Fibroblast of lung (primary cell): ENCODE measurements at regions not wholly inside any gene's neighbourhood (a gene's known extent, or its start where the extent isn't known, plus 50 kb on each side); places are given as distances from the start of the nearest gene placed in this dataset.

Experiments used
- DNase-seq, 2 donors: peaks; one replicate each; pipeline versions ENCODE4 v3.0.0 to v3.0.0-alpha.2; 2010; ENCODE audit warnings: low read depth in 2 of 2
- H2AFZ ChIP-seq: 2 replicates; pipeline ENCODE4 v1.5.1; 2012; ENCODE audit warnings: low read length, control low read depth, inconsistent platforms
- H3K27ac ChIP-seq: 2 replicates; pipeline ENCODE4 v1.5.1; 2011; ENCODE audit warnings: low read length, control low read depth; ENCODE audit not compliant: insufficient read depth
- H3K27me3 ChIP-seq: 2 replicates; pipeline ENCODE4 v1.5.1; 2011; ENCODE audit warnings: mild to moderate bottlenecking, low read length; ENCODE audit not compliant: control insufficient read depth, insufficient read depth
- H3K36me3 ChIP-seq: 2 replicates; pipeline ENCODE4 v1.5.1; 2011; ENCODE audit warnings: low read length; ENCODE audit not compliant: control insufficient read depth, insufficient read depth
- H3K4me1 ChIP-seq: 2 replicates; pipeline ENCODE4 v1.5.1; 2011; ENCODE audit warnings: low read length; ENCODE audit not compliant: control insufficient read depth, insufficient read depth; ENCODE audit errors: extremely low read depth
- H3K4me2 ChIP-seq: 2 replicates; pipeline ENCODE4 v1.5.1; 2011; ENCODE audit warnings: low read length, control low read depth; ENCODE audit not compliant: insufficient read depth; ENCODE audit errors: extremely low read depth
- H3K4me3 ChIP-seq, 4 experiments: fragments of 200-600 bp in 1 of 4; sonication (generic) in 1 of 4; replicated peaks in 1 of 4; 2 replicates each; pipeline ENCODE4 v1.5.1; 2011 to 2016; ENCODE audit warnings: low read length in 4 of 4, low read depth in 3 of 4, mild to moderate bottlenecking in 3 of 4, control low read depth in 2 of 4, inconsistent platforms in 1 of 4, mixed read lengths in 1 of 4; ENCODE audit not compliant: insufficient read depth in 1 of 4; ENCODE audit errors: control extremely low read depth in 1 of 4
- H3K79me2 ChIP-seq: 2 replicates; pipeline ENCODE4 v1.5.1; 2012; ENCODE audit warnings: mild to moderate bottlenecking, low read length, inconsistent platforms; ENCODE audit not compliant: control insufficient read depth, insufficient read depth
- H3K9ac ChIP-seq: 2 replicates; pipeline ENCODE4 v1.5.1; 2011; ENCODE audit warnings: mild to moderate bottlenecking, low read length, control low read depth; ENCODE audit not compliant: insufficient read depth
- H3K9me3 ChIP-seq: 2 replicates; pipeline ENCODE4 v1.5.1; 2012; ENCODE audit warnings: low read depth, low read length; ENCODE audit not compliant: control insufficient read depth, insufficient read depth
- H4K20me1 ChIP-seq: 2 replicates; pipeline ENCODE4 v1.5.1; 2011; ENCODE audit warnings: low read length; ENCODE audit not compliant: control insufficient read depth, insufficient read depth; ENCODE audit errors: extremely low read depth
- EZH2 ChIP-seq: IDR thresholded peaks from 2 replicates; pipeline ENCODE4 v1.5.1; 2012; ENCODE audit warnings: low read length, control low read depth, mild to moderate bottlenecking; ENCODE audit errors: missing control alignments
- TF ChIP-seq, protein P1 (sequence below), 2 donors: IDR thresholded peaks in 1 of 2; conservative IDR thresholded peaks in 1 of 2; 1 replicate in 1 of 2; 2 replicates in 1 of 2; pipeline ENCODE4 v1.5.1; 2011 to 2012; ENCODE audit warnings: low read length in 2 of 2, control low read depth in 1 of 2, inconsistent platforms in 1 of 2, low read depth in 1 of 2, mild to moderate bottlenecking in 1 of 2

- Histone ChIP-seq H3K27ac (no peak overlapping the region), H3K27me3 (no peaks in the 10 kb centered on the region), H3K9ac (no peak overlapping the region), H4K20me1 (no peaks in the 10 kb centered on the region), H3K4me2 (no peak overlapping the region), H2AFZ (no peak overlapping the region), H3K79me2 (no peaks in the 10 kb centered on the region), H3K9me3 (no peaks in the 10 kb centered on the region), H3K36me3 (no peaks in the 10 kb centered on the region), H3K4me3 (no peak overlapping the region), H3K4me1 (no peaks in the 10 kb centered on the region)
- TF ChIP-seq, protein P1, sequence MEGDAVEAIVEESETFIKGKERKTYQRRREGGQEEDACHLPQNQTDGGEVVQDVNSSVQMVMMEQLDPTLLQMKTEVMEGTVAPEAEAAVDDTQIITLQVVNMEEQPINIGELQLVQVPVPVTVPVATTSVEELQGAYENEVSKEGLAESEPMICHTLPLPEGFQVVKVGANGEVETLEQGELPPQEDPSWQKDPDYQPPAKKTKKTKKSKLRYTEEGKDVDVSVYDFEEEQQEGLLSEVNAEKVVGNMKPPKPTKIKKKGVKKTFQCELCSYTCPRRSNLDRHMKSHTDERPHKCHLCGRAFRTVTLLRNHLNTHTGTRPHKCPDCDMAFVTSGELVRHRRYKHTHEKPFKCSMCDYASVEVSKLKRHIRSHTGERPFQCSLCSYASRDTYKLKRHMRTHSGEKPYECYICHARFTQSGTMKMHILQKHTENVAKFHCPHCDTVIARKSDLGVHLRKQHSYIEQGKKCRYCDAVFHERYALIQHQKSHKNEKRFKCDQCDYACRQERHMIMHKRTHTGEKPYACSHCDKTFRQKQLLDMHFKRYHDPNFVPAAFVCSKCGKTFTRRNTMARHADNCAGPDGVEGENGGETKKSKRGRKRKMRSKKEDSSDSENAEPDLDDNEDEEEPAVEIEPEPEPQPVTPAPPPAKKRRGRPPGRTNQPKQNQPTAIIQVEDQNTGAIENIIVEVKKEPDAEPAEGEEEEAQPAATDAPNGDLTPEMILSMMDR (conservative IDR thresholded peaks at IDR 0.05 in 1 of 2, IDR thresholded peaks at IDR 0.05 in 1 of 2; ENCODE audit: low read depth in 1 of 2, low read length in 2 of 2): no peak
- TF ChIP-seq EZH2: no peak
- no peak for DNase-seq
Measured at GRCh38 chr13:53568491-53568890, 539.9 kb downstream of the OLFM4 start.

- H3K36me3 ChIP-seq: no peaks in the 10 kb centered on the region
- H4K20me1 ChIP-seq: no peaks in the 10 kb centered on the region
- TF ChIP-seq EZH2: no peak
- TF ChIP-seq, protein P1 (conservative IDR thresholded peaks at IDR 0.05 in 1 of 2, IDR thresholded peaks at IDR 0.05 in 1 of 2; ENCODE audit: low read depth in 1 of 2, low read length in 2 of 2): no peak
- H3K27ac ChIP-seq: no peak overlapping the region
- H3K4me3 ChIP-seq: no peak overlapping the region
- H3K9ac ChIP-seq: no peak overlapping the region
- no peaks in the 10 kb centered on the region for H3K4me1 ChIP-seq
- H3K4me2 ChIP-seq: no peak overlapping the region
- no peaks in the 10 kb centered on the region for H3K79me2 ChIP-seq
- H3K9me3 ChIP-seq: no peaks in the 10 kb centered on the region
- no peak for DNase-seq
- no peaks in the 10 kb centered on the region for H3K27me3 ChIP-seq
- H2AFZ ChIP-seq: no peak overlapping the region
Measured at GRCh38 chr13:53569453-53569852, 540.8 kb downstream of the OLFM4 start.

DNA sequence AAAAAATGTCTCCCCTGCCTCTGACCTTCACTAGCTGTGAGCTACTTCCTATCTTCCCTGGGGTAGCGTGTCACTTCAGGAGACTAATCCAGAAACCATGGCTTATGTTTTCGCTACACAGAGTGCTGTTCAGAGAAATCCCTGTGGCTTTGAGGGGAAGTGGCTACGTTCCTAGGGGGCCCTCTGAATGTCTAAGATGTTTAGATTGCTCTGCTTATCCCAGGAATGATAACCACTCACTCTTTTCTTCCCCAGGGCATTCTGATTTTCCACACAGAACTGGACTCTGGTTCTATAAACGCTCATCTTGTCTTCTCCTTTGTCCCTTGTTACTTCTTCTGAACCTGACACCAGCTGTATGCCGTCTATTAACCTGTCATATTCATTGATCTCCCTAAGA is 572.5 kb downstream of the OLFM4 start:
- Histone ChIP-seq H3K9me3 (no peaks in the 10 kb centered on the region), H3K36me3 (no peaks in the 10 kb centered on the region), H3K9ac (no peak overlapping the region), H3K4me3 (no peak overlapping the region), H3K27me3 (no peaks in the 10 kb centered on the region), H3K4me2 (no peak overlapping the region), H4K20me1 (no peaks in the 10 kb centered on the region), H3K4me1 (no peaks in the 10 kb centered on the region), H2AFZ (no peak overlapping the region), H3K79me2 (no peaks in the 10 kb centered on the region), H3K27ac (no peak overlapping the region)
- TF ChIP-seq, protein P1 (conservative IDR thresholded peaks at IDR 0.05 in 1 of 2, IDR thresholded peaks at IDR 0.05 in 1 of 2; ENCODE audit: low read depth in 1 of 2, low read length in 2 of 2): no peak
- no peak for TF ChIP-seq EZH2
- DNase-seq: no peak
